Trophoblast cell (in vitro differentiated cells and primary cell): ENCODE measurements at regions not wholly inside any gene's neighbourhood (a gene's known extent, or its start where the extent isn't known, plus 50 kb on each side); places are given as distances from the start of the nearest gene placed in this dataset.
A peak's percentile ranks its signal among the peaks of the same experiment; 100 is the strongest.

Experiments used
- DNase-seq, 2 donors: peaks; one replicate each; pipeline ENCODE4 v3.0.0-alpha.2; 2016
- H2AFZ ChIP-seq: 2 replicates; pipeline ENCODE4 v1.6.1; 2013; ENCODE audit warnings: low read length, moderate library complexity, mild to moderate bottlenecking; ENCODE audit not compliant: insufficient read depth, poor library complexity
- H2AK5ac ChIP-seq: 2 replicates; pipeline ENCODE4 v1.6.1; 2013; ENCODE audit warnings: mild to moderate bottlenecking, low read length
- H2BK120ac ChIP-seq: 2 replicates; pipeline ENCODE4 v1.6.1; 2013; ENCODE audit warnings: low read length, mild to moderate bottlenecking, moderate library complexity; ENCODE audit not compliant: insufficient read depth, poor library complexity
- H2BK12ac ChIP-seq: 2 replicates; pipeline ENCODE4 v1.6.1; 2013; ENCODE audit warnings: mild to moderate bottlenecking, low read length, moderate library complexity
- H2BK5ac ChIP-seq: 2 replicates; pipeline ENCODE4 v1.6.1; 2013; ENCODE audit warnings: low read length, low read depth, moderate library complexity, mild to moderate bottlenecking; ENCODE audit not compliant: poor library complexity
- H3K14ac ChIP-seq: 2 replicates; pipeline ENCODE4 v1.6.1; 2013; ENCODE audit warnings: mild to moderate bottlenecking, low read length
- H3K18ac ChIP-seq: 2 replicates; pipeline ENCODE4 v1.6.1; 2013; ENCODE audit warnings: mild to moderate bottlenecking, low read length
- H3K23ac ChIP-seq: 2 replicates; pipeline ENCODE4 v1.6.1; 2013; ENCODE audit warnings: low read length
- H3K27ac ChIP-seq: 2 replicates; pipeline ENCODE4 v1.5.1; 2013; ENCODE audit warnings: low read depth, mild to moderate bottlenecking, inconsistent platforms, low read length, moderate library complexity
- H3K27me3 ChIP-seq: 2 replicates; pipeline ENCODE4 v1.6.1; 2013; ENCODE audit warnings: inconsistent platforms, mild to moderate bottlenecking, low read length, moderate library complexity; ENCODE audit not compliant: insufficient read depth
- H3K36me3 ChIP-seq, 2 experiments: 1 replicate in 1 of 2; 2 replicates in 1 of 2; pipeline ENCODE4 v1.6.1; 2013; ENCODE audit warnings: low read length in 2 of 2, mild to moderate bottlenecking in 2 of 2, moderate library complexity in 1 of 2; ENCODE audit not compliant: insufficient read depth in 2 of 2, control insufficient read depth in 1 of 2
- H3K4ac ChIP-seq: 2 replicates; pipeline ENCODE4 v1.6.1; 2013; ENCODE audit warnings: low read depth, mild to moderate bottlenecking, low read length, moderate library complexity
- H3K4me1 ChIP-seq, 2 experiments: 1 replicate in 1 of 2; 2 replicates in 1 of 2; pipeline ENCODE4 v1.6.1; 2013; ENCODE audit warnings: low read length in 2 of 2, mild to moderate bottlenecking in 2 of 2, moderate library complexity in 1 of 2; ENCODE audit not compliant: insufficient read depth in 2 of 2, control insufficient read depth in 1 of 2
- H3K4me2 ChIP-seq: 2 replicates; pipeline ENCODE4 v1.6.1; 2013; ENCODE audit warnings: inconsistent platforms, mild to moderate bottlenecking, low read length, moderate library complexity
- H3K4me3 ChIP-seq: 2 replicates; pipeline ENCODE4 v1.5.1; 2013; ENCODE audit warnings: mild to moderate bottlenecking, low read depth, low read length, inconsistent platforms
- H3K79me1 ChIP-seq: one replicate; pipeline ENCODE4 v1.6.1; 2013; ENCODE audit warnings: low read length
- H3K79me2 ChIP-seq: 2 replicates; pipeline ENCODE4 v1.6.1; 2013; ENCODE audit warnings: low read length, mild to moderate bottlenecking; ENCODE audit not compliant: control insufficient read depth, insufficient read depth, poor library complexity
- H3K9ac ChIP-seq: 2 replicates; pipeline ENCODE4 v1.6.1; 2013; ENCODE audit warnings: mild to moderate bottlenecking, low read length
- H3K9me3 ChIP-seq: 2 replicates; pipeline ENCODE4 v1.6.1; 2013; ENCODE audit warnings: low read depth, mild to moderate bottlenecking, control low read depth, inconsistent platforms, low read length; ENCODE audit not compliant: insufficient read depth
- H4K12ac ChIP-seq: 2 replicates; pipeline ENCODE4 v1.6.1; 2013; ENCODE audit warnings: low read depth, mild to moderate bottlenecking, low read length, moderate library complexity
- H4K8ac ChIP-seq: 2 replicates; pipeline ENCODE4 v1.6.1; 2013; ENCODE audit warnings: low read depth, mild to moderate bottlenecking, low read length, moderate library complexity
- H4K91ac ChIP-seq: one replicate; pipeline ENCODE4 v1.6.1; 2013; ENCODE audit warnings: low read depth, mild to moderate bottlenecking, low read length, moderate library complexity
- WGBS: extraction: QIAGEN DNeasy Blood & Tissue Kit; methylation state at CpG from one replicate; pipeline ENCODE4 v1.1.7; 2013; ENCODE audit warnings: missing lambda C conversion rate; ENCODE audit not compliant: insufficient read length, insufficient coverage; ENCODE audit errors: extremely low coverage; 5-methylcytosine and 5-hydroxymethylcytosine counted together

DNA sequence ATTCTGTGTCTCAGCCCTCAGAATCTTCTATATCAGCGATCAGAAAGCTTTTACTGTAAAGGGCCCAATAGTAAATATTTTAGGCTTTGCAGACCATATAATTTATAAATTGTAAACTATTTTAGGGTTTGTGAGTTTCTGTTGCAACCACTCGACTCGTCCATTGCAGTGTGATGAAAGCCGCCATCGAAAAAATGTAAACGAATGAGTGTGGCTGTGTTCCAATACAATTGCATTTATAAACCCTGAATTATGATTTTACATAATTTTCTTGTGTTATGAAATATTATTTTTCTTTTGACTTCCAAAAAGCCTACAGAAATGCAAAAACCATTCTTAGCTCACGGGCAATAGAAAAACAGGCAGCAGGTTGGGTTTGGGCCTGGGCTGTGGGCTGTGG is 62.5 kb upstream of the ADO start:
- Histone ChIP-seq H3K79me1 (no peaks in the 10 kb centered on the region), H3K4ac (no peak overlapping the region), H3K18ac (no peak overlapping the region), H4K8ac (no peak overlapping the region), H2BK12ac (no peak overlapping the region), H3K4me1 (no peaks in the 10 kb centered on the region), H3K79me2 (no peaks in the 10 kb centered on the region), H3K4me2 (no peak overlapping the region), H2AK5ac (no peak overlapping the region), H3K27me3 (no peaks in the 10 kb centered on the region), H3K23ac (no peak overlapping the region), H4K12ac (no peak overlapping the region), H2BK5ac (no peak overlapping the region), H3K27ac (no peak overlapping the region), H3K9ac (no peak overlapping the region), H2AFZ (no peak overlapping the region), H2BK120ac (no peak overlapping the region), H4K91ac (no peak overlapping the region), H3K4me3 (no peak overlapping the region), H3K9me3 (no peaks in the 10 kb centered on the region), H3K14ac (no peak overlapping the region), H3K36me3 (no peaks in the 10 kb centered on the region)
- no peak for DNase-seq
- no CpG with 5 or more reads among the region's 7 CpGs for WGBS

GRCh38 chr10:62742536-62743061 is 61.9 kb upstream of the ADO start:
- no CpG with 5 or more reads among the region's 6 CpGs for WGBS
- H2AFZ ChIP-seq, result no peak overlapping the region

DNA sequence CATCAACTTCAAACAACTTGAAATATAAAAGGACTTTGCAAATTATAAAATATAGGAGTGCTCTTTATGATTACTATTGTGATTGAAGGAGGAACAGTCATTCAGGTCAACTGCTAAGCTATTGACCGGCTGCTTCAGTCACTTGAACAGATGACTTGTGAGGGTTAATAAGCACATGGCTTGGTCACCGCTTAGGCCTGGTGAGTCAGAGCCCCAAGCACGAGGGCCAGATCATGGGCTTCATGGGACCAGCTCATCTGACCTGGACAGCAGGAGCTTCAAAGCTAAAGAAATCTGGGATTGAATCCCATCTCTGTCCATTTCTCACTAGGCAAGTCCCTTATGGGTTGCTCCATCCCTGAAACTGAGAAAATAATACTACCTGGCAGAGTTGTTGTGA is 60.4 kb upstream of the ADO start:
- DNase-seq, result peak in 1 of 2 donors; percentile 29
- Histone ChIP-seq H4K8ac (no peak overlapping the region), H3K79me2 (no peaks in the 10 kb centered on the region), H4K91ac (no peak overlapping the region), H3K4me2 (no peak overlapping the region), H3K4me1 (no peaks in the 10 kb centered on the region), H3K4me3 (no peak overlapping the region), H2BK5ac (no peak overlapping the region), H3K36me3 (no peaks in the 10 kb centered on the region), H3K79me1 (no peaks in the 10 kb centered on the region), H3K14ac (no peak overlapping the region), H3K27ac (no peak overlapping the region), H3K18ac (no peak overlapping the region), H3K9ac (no peak overlapping the region), H2AFZ (no peak overlapping the region), H2BK120ac (no peak overlapping the region), H4K12ac (no peak overlapping the region), H3K23ac (no peak overlapping the region), H3K9me3 (no peaks in the 10 kb centered on the region), H3K27me3 (no peaks in the 10 kb centered on the region), H2BK12ac (no peak overlapping the region), H2AK5ac (no peak overlapping the region), H3K4ac (no peak overlapping the region)
- WGBS, result no CpG with 5 or more reads among the region's 3 CpGs

More at GRCh38 chr10:62742536-62743061, 61.9 kb upstream of the ADO start:
- no peaks in the 10 kb centered on the region for H3K79me1 ChIP-seq
- no peak overlapping the region for H2BK12ac ChIP-seq
- no peaks in the 10 kb centered on the region for H3K9me3 ChIP-seq
- no peak overlapping the region for H3K4me3 ChIP-seq
- H3K23ac ChIP-seq, result no peak overlapping the region
- no peak overlapping the region for H3K4ac ChIP-seq
- no peak overlapping the region for H4K12ac ChIP-seq
- H3K18ac ChIP-seq, result no peak overlapping the region
- no peaks in the 10 kb centered on the region for H3K79me2 ChIP-seq
- no peaks in the 10 kb centered on the region for H3K4me1 ChIP-seq
- H3K27me3 ChIP-seq, result no peaks in the 10 kb centered on the region
- no peak overlapping the region for H4K91ac ChIP-seq
- DNase-seq, result peak in 1 of 2 donors; percentile 39
- no peak overlapping the region for H2BK120ac ChIP-seq
- H4K8ac ChIP-seq, result no peak overlapping the region
- no peak overlapping the region for H3K4me2 ChIP-seq
- no peak overlapping the region for H3K27ac ChIP-seq
- H2AK5ac ChIP-seq, result no peak overlapping the region
- no peaks in the 10 kb centered on the region for H3K36me3 ChIP-seq
- no peak overlapping the region for H3K9ac ChIP-seq
- no peak overlapping the region for H2BK5ac ChIP-seq
- no peak overlapping the region for H3K14ac ChIP-seq

GRCh38 chr10:62745581-62745980 is 58.9 kb upstream of the ADO start:
- Histone ChIP-seq H3K4me2 (no peak overlapping the region), H3K27ac (no peak overlapping the region), H3K79me2 (no peaks in the 10 kb centered on the region), H3K36me3 (no peaks in the 10 kb centered on the region), H3K9me3 (no peaks in the 10 kb centered on the region), H2BK120ac (no peak overlapping the region), H4K8ac (no peak overlapping the region), H4K91ac (no peak overlapping the region), H2BK12ac (no peak overlapping the region), H2AK5ac (no peak overlapping the region), H3K14ac (no peak overlapping the region), H3K79me1 (no peaks in the 10 kb centered on the region), H4K12ac (no peak overlapping the region), H3K4me1 (no peaks in the 10 kb centered on the region), H3K9ac (no peak overlapping the region), H2AFZ (no peak overlapping the region), H3K4ac (no peak overlapping the region), H3K27me3 (no peaks in the 10 kb centered on the region), H3K4me3 (no peak overlapping the region), H3K18ac (no peak overlapping the region), H2BK5ac (no peak overlapping the region), H3K23ac (no peak overlapping the region)
- WGBS, result no CpG with 5 or more reads among the region's 2 CpGs
- DNase-seq, result peak in 1 of 2 donors; percentile 13
